22Rv1 (cell line): ENCODE measurements at regions not wholly inside any gene's neighbourhood (a gene's known extent, or its start where the extent isn't known, plus 50 kb on each side); places are given as distances from the start of the nearest gene placed in this dataset.

ENCODE experiments used
- ZFX ChIP-seq: fragments of 450-650 bp; IDR thresholded peaks from 2 replicates; pipeline ENCODE4 v1.6.1; 2017; ENCODE audit warnings: antibody characterized with exemption, borderline replicate concordance
- TF ChIP-seq, protein P1 (sequence below): fragments of 450-650 bp; IDR thresholded peaks from 2 replicates; pipeline ENCODE4 v1.5.1; 2017; ENCODE audit warnings: mild to moderate bottlenecking

DNA sequence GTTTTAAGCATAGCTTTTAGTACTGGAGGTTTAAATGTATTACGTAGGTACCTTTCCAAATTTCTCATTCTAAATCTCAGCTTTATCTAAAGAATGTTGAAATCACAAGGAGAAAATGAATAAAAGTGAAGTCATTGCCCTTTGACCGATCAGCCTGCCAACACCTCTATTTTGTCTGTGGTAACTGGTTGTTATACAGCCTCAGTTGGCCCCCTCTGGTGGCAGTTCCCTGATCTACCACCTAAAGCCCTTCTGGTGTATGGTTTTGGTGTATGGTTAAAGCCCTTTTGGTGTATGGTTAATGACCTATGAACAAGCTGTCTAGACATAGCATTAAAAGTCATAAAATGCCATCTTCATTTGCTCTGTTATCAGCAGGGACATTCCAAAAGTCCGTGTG lies 378.2 kb upstream of the AZI2 start:
- TF ChIP-seq, protein P1, sequence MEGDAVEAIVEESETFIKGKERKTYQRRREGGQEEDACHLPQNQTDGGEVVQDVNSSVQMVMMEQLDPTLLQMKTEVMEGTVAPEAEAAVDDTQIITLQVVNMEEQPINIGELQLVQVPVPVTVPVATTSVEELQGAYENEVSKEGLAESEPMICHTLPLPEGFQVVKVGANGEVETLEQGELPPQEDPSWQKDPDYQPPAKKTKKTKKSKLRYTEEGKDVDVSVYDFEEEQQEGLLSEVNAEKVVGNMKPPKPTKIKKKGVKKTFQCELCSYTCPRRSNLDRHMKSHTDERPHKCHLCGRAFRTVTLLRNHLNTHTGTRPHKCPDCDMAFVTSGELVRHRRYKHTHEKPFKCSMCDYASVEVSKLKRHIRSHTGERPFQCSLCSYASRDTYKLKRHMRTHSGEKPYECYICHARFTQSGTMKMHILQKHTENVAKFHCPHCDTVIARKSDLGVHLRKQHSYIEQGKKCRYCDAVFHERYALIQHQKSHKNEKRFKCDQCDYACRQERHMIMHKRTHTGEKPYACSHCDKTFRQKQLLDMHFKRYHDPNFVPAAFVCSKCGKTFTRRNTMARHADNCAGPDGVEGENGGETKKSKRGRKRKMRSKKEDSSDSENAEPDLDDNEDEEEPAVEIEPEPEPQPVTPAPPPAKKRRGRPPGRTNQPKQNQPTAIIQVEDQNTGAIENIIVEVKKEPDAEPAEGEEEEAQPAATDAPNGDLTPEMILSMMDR, result peak; percentile 80
- no peak for TF ChIP-seq ZFX
